Tibial nerve (tissue), 4 donors: ENCODE measurements at regions not wholly inside any gene's neighbourhood (a gene's known extent, or its start where the extent isn't known, plus 50 kb on each side); places are given as distances from the start of the nearest gene placed in this dataset.

Experiments used
- DNase-seq, 2 donors: peaks; one replicate each; pipeline ENCODE4 v3.0.0-alpha.2; 2019; ENCODE audit warnings: low spot score in 2 of 2
- H3K27ac ChIP-seq, 4 donors: fragments of 200-600 bp; sonication (generic) in 3 of 4; one replicate each; pipeline ENCODE4 v1.5.1; 2017 to 2019; ENCODE audit warnings: mild to moderate bottlenecking in 1 of 4
- H3K27me3 ChIP-seq, 2 donors: fragments of 200-600 bp; sonication (generic) in 1 of 2; one replicate each; pipeline versions ENCODE4 v1.5.1 to v1.6.0; 2017 to 2019
- H3K36me3 ChIP-seq, 3 donors: fragments of 200-600 bp; sonication (generic); one replicate each; pipeline ENCODE4 v1.5.1; 2018 to 2019
- H3K4me1 ChIP-seq, 4 donors: fragments of 200-600 bp; sonication (generic) in 3 of 4; one replicate each; pipeline ENCODE4 v1.5.1; 2017 to 2019
- H3K4me3 ChIP-seq, 4 donors: fragments of 200-600 bp; sonication (generic) in 3 of 4; one replicate each; pipeline ENCODE4 v1.5.1; 2017 to 2019; ENCODE audit warnings: mild to moderate bottlenecking in 1 of 4, moderate library complexity in 1 of 4
- H3K9me3 ChIP-seq, 4 donors: fragments of 200-600 bp; sonication (generic) in 3 of 4; one replicate each; pipeline ENCODE4 v1.5.1; 2017 to 2019
- EP300 ChIP-seq, 2 donors: sonication (generic); formaldehyde crosslinking; IDR thresholded peaks; one replicate each; pipeline ENCODE4 v1.6.1; 2017; ENCODE audit warnings: antibody characterized with exemption in 2 of 2, mild to moderate bottlenecking in 1 of 2
- POLR2A ChIP-seq, 2 donors: fragments of 450-650 bp; IDR thresholded peaks; one replicate each; pipeline ENCODE4 v1.6.1; 2017; ENCODE audit warnings: antibody characterized with exemption in 2 of 2, mild to moderate bottlenecking in 2 of 2, moderate library complexity in 2 of 2
- WGBS, 2 donors: methylation state at CpG; one replicate each; pipeline ENCODE4 v1.1.5; 2018; 5-methylcytosine and 5-hydroxymethylcytosine counted together
- TF ChIP-seq, protein P1 (sequence below), 5 experiments: fragments of 200-600 bp in 3 of 5; fragments of 450-650 bp in 2 of 5; sonication (generic) in 3 of 5; IDR thresholded peaks; one replicate each; pipeline ENCODE4 v1.5.1; 2016 to 2019; ENCODE audit warnings: antibody characterized with exemption in 5 of 5, mild to moderate bottlenecking in 3 of 5, moderate library complexity in 2 of 5

DNA sequence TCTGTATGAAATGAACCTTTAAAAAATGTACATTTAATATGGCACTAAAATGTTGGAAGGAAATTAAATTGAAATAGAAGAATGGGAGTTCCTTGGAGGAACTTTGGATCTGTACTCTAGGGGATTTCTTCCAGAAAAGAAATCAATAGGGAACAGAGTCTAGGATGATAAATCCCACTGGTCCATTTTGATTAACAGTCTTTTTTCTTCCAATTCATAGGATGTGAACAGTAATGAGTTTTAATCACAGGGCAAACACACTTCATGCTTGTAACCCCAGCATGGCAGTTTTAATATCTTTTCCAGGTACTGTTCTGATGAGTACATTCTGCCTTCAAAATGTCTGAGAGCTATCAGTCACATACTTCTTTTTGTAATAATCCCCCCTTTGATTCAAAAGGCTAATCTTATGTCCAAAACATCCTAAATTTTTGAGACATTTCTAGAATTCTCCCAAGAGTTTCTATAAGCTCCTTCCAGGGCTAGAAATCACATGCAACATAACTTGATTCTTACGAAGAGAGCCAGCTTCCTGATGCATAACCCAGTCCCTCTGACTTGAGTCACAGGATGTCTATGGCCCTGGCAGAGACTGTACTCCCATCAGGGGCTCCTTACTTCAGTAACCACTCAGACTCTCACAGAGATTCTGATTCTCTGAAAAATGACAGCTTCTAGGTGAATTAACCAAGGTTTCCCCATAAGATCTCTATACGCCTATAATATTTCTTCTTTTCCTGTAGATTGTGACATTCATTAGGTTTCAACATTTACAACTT, 112.9 kb downstream of the SLC36A4 start:
- H3K4me1 ChIP-seq = no peaks in the 10 kb centered on the region
- H3K9me3 ChIP-seq = no peaks in the 10 kb centered on the region
- no peak overlapping the region for H3K4me3 ChIP-seq
- no peak for TF ChIP-seq POLR2A (IDR thresholded peaks at IDR 0.05)
- no peak for TF ChIP-seq EP300 (IDR thresholded peaks at IDR 0.05)
- TF ChIP-seq, protein P1, sequence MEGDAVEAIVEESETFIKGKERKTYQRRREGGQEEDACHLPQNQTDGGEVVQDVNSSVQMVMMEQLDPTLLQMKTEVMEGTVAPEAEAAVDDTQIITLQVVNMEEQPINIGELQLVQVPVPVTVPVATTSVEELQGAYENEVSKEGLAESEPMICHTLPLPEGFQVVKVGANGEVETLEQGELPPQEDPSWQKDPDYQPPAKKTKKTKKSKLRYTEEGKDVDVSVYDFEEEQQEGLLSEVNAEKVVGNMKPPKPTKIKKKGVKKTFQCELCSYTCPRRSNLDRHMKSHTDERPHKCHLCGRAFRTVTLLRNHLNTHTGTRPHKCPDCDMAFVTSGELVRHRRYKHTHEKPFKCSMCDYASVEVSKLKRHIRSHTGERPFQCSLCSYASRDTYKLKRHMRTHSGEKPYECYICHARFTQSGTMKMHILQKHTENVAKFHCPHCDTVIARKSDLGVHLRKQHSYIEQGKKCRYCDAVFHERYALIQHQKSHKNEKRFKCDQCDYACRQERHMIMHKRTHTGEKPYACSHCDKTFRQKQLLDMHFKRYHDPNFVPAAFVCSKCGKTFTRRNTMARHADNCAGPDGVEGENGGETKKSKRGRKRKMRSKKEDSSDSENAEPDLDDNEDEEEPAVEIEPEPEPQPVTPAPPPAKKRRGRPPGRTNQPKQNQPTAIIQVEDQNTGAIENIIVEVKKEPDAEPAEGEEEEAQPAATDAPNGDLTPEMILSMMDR (IDR thresholded peaks at IDR 0.05) = no peak
- 67 to 70% methylated on average over 2 of the region's 2 CpGs for WGBS, 2 donors
- no peak overlapping the region for H3K27ac ChIP-seq
- no peak for DNase-seq
- no peaks in the 10 kb centered on the region for H3K27me3 ChIP-seq
- no peaks in the 10 kb centered on the region for H3K36me3 ChIP-seq

- Histone ChIP-seq H3K36me3 (no peaks in the 10 kb centered on the region), H3K27ac (no peak overlapping the region), H3K4me3 (no peak overlapping the region), H3K4me1 (no peaks in the 10 kb centered on the region), H3K9me3 (no peaks in the 10 kb centered on the region), H3K27me3 (no peaks in the 10 kb centered on the region)
- TF ChIP-seq, protein P1 (IDR thresholded peaks at IDR 0.05) = peak in 1 of 5 experiments; percentile 13
- TF ChIP-seq POLR2A (IDR thresholded peaks at IDR 0.05) (no peak), EP300 (IDR thresholded peaks at IDR 0.05) (peak in 1 of 2 donors; percentile 24)
- DNase-seq = peak in 1 of 2 donors; percentile 15
- WGBS, 2 donors = 52 to 55% methylated on average over 5 of the region's 5 CpGs
Measured at GRCh38 chr11:93089474-93090102, 108.2 kb downstream of the SLC36A4 start.
